ENCODE measurements at regions not wholly inside any gene's neighbourhood (a gene's known extent, or its start where the extent isn't known, plus 50 kb on each side); places are given as distances from the start of the nearest gene placed in this dataset.

DNA sequence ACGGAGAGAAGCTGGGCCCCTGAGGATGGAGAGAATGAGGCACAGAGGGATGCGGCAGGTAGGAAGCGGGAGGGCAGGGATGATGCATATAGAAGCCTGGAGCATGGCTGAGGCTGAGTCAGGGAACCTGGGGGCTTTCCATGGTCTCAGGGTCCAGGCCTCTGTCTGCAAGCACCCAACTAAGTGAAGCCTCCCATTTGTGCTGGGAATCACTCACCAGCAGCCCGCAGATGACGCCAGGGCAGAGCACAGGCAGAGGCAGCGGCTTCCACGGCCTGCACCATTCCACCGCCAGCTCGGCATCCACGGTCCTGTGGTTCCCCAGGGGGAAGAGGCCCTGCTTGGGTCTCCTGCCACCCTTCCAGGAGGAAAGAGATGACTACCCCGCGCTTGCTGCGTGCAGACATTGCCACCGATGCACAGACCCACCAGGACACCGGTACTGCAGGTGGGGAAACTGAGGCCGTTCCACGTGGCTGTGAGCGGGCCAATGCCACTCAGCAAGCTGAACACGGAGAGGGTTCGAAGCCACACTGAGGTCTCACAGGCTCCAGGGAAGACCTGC is 75.5 kb downstream of the NCOR2 start:
- TF ChIP-seq TARDBP (IDR thresholded peaks at IDR 0.05) (no peak), FOXA1 (IDR thresholded peaks at IDR 0.05) (no peak), FOXM1 (IDR thresholded peaks at IDR 0.05; ENCODE audit: borderline replicate concordance) (no peak), NFRKB (IDR thresholded peaks at IDR 0.05) (no peak)
